ENCODE measurements at regions not wholly inside any gene's neighbourhood (a gene's known extent, or its start where the extent isn't known, plus 50 kb on each side); places are given as distances from the start of the nearest gene placed in this dataset.

DNA sequence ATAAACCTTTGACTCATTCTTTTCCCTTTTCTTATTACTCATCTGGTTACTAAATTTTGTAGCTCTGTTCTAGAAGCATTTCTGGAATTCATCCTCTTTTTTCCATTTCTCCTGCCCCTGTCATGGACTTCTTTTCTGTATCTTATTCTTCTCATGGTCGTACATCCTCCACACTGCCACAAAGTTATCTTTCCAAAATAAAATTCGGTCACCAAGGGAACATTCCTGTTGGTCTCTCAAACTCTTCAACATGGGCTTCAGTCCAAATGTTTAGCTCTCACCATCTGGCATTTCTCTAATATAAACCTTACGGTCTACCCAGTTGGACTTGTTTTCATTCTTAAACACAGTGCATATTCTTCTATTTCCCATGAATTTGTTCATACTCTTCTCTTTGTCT lies 428.8 kb upstream of the ID4 start:
- no peak for FAIRE-seq
- DNase-seq (ENCODE audit: insufficient read length, low spot score): no peak
- TF ChIP-seq TAF1 (IDR thresholded peaks at IDR 0.05; ENCODE audit: low read depth, low read length): no peak
- no peak for TF ChIP-seq PAX5 (IDR thresholded peaks at IDR 0.05; ENCODE audit: insufficient read depth, low read length, severe bottlenecking)
- no peak for TF ChIP-seq SPI1 (IDR thresholded peaks at IDR 0.05; ENCODE audit: low read depth, low read length)
- TF ChIP-seq POU2F2 (IDR thresholded peaks at IDR 0.05; ENCODE audit: low read depth, low read length): no peak
- TF ChIP-seq POLR2AphosphoS5 (IDR thresholded peaks at IDR 0.05; ENCODE audit: low read depth, low read length): no peak
- TF ChIP-seq POLR2A (IDR thresholded peaks at IDR 0.05; ENCODE audit: low read depth, low read length): no peak

DNA sequence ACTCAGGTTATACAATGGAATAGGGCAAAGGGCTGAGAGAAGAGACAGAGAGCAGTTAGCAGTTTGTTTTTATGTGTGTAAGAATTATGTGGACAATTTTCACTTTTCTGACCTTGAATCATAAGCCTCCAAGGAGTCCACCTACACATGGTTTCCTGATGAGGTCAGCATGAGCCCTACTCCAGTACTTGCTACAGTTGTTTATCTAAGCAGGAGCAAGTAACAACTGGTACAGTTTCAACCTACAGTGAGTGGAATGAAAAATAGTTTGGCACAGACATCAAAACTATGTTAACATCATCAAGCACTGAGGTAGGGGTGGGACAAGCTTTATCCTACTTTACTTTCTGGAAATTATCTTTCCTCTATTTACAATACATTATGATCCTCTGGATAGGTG lies 426.7 kb upstream of the ID4 start:
- no peak for TF ChIP-seq POLR2A (IDR thresholded peaks at IDR 0.05; ENCODE audit: low read depth, low read length)
- TF ChIP-seq TAF1 (IDR thresholded peaks at IDR 0.05; ENCODE audit: low read depth, low read length): no peak
- TF ChIP-seq POLR2AphosphoS5 (IDR thresholded peaks at IDR 0.05; ENCODE audit: low read depth, low read length): no peak
- no peak for TF ChIP-seq SPI1 (IDR thresholded peaks at IDR 0.05; ENCODE audit: low read depth, low read length)
- TF ChIP-seq POU2F2 (IDR thresholded peaks at IDR 0.05; ENCODE audit: low read depth, low read length): no peak
- FAIRE-seq: no peak
- DNase-seq (ENCODE audit: insufficient read length, low spot score): no peak

- DNase-seq (ENCODE audit: insufficient read length, low spot score): no peak
- no peak for TF ChIP-seq SPI1 (IDR thresholded peaks at IDR 0.05; ENCODE audit: low read depth, low read length)
- TF ChIP-seq POLR2AphosphoS5 (IDR thresholded peaks at IDR 0.05; ENCODE audit: low read depth, low read length): no peak
- no peak for TF ChIP-seq PAX5 (IDR thresholded peaks at IDR 0.05; ENCODE audit: insufficient read depth, low read length, severe bottlenecking)
- TF ChIP-seq POLR2A (IDR thresholded peaks at IDR 0.05; ENCODE audit: low read depth, low read length): no peak
- TF ChIP-seq POU2F2 (IDR thresholded peaks at IDR 0.05; ENCODE audit: low read depth, low read length): no peak
- TF ChIP-seq TAF1 (IDR thresholded peaks at IDR 0.05; ENCODE audit: low read depth, low read length): no peak
- no peak for FAIRE-seq
These were observed 423.8 kb upstream of the ID4 start for GRCh38 chr6:19413323-19413722.

GRCh38 chr6:19415605-19416326 lies 421.4 kb upstream of the ID4 start:
- FAIRE-seq (no peak), DNase-seq (ENCODE audit: insufficient read length, low spot score) (no peak)
- TF ChIP-seq TAF1 (IDR thresholded peaks at IDR 0.05; ENCODE audit: low read depth, low read length) (no peak), POLR2A (IDR thresholded peaks at IDR 0.05; ENCODE audit: low read depth, low read length) (no peak), PAX5 (IDR thresholded peaks at IDR 0.05; ENCODE audit: insufficient read depth, low read length, severe bottlenecking) (no peak), SPI1 (IDR thresholded peaks at IDR 0.05; ENCODE audit: low read depth, low read length) (no peak), POU2F2 (IDR thresholded peaks at IDR 0.05; ENCODE audit: low read depth, low read length) (no peak), POLR2AphosphoS5 (IDR thresholded peaks at IDR 0.05; ENCODE audit: low read depth, low read length) (no peak)

- no peak for FAIRE-seq
- TF ChIP-seq POU2F2 (IDR thresholded peaks at IDR 0.05; ENCODE audit: low read depth, low read length) (no peak), POLR2A (IDR thresholded peaks at IDR 0.05; ENCODE audit: low read depth, low read length) (no peak), PAX5 (IDR thresholded peaks at IDR 0.05; ENCODE audit: insufficient read depth, low read length, severe bottlenecking) (no peak), SPI1 (IDR thresholded peaks at IDR 0.05; ENCODE audit: low read depth, low read length) (no peak), TAF1 (IDR thresholded peaks at IDR 0.05; ENCODE audit: low read depth, low read length) (no peak), POLR2AphosphoS5 (IDR thresholded peaks at IDR 0.05; ENCODE audit: low read depth, low read length) (no peak)
- no peak for DNase-seq (ENCODE audit: insufficient read length, low spot score)
These were observed 420.4 kb upstream of the ID4 start for GRCh38 chr6:19416811-19417210.

DNA sequence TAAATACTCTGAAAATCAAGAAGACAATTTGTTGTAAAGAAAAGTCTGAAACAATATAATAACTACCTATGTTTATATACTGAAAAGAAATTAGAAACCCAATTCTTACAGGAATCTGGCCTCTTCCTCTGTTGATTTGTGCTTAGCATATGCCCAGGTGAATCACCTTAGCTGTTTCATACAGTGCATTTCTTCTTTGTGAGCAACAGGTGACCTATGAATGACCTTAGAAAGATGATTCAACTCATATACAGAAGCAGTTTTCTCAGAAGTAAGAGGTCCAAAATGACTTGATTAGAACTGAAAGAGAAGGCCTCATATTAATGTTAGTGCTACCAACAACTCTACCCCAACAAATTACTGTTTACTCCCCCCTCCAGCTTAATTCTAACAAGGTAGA lies 419.5 kb upstream of the ID4 start:
- TF ChIP-seq POU2F2 (IDR thresholded peaks at IDR 0.05; ENCODE audit: low read depth, low read length): no peak
- TF ChIP-seq SPI1 (IDR thresholded peaks at IDR 0.05; ENCODE audit: low read depth, low read length): no peak
- TF ChIP-seq PAX5 (IDR thresholded peaks at IDR 0.05; ENCODE audit: insufficient read depth, low read length, severe bottlenecking): no peak
- no peak for TF ChIP-seq POLR2A (IDR thresholded peaks at IDR 0.05; ENCODE audit: low read depth, low read length)
- no peak for TF ChIP-seq TAF1 (IDR thresholded peaks at IDR 0.05; ENCODE audit: low read depth, low read length)
- no peak for TF ChIP-seq POLR2AphosphoS5 (IDR thresholded peaks at IDR 0.05; ENCODE audit: low read depth, low read length)
- FAIRE-seq (no peak), DNase-seq (ENCODE audit: insufficient read length, low spot score) (no peak)

DNA sequence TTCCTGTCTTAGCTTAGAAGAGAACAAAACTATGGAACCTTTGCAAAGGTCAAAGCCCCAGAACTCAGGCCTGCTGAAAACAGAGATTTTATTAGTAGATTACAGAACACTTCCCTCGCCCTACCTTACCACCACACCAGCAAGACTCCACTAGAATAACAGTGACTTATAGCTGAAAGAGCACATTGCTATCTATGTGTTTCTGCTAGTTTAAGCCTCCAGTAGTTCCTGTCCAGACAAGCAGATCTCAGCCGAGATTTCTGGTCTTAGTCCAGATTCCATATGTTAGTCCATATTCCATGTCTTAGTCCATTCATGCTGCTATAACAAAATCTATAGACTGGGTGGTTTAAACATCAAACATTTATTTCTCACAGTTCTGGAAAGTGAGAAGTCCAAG lies 412.3 kb upstream of the ID4 start:
- FAIRE-seq (no peak), DNase-seq (ENCODE audit: insufficient read length, low spot score) (no peak)
- no peak for TF ChIP-seq PAX5 (IDR thresholded peaks at IDR 0.05; ENCODE audit: insufficient read depth, low read length, severe bottlenecking)
- no peak for TF ChIP-seq SPI1 (IDR thresholded peaks at IDR 0.05; ENCODE audit: low read depth, low read length)

GRCh38 chr6:19427548-19427947 lies 409.6 kb upstream of the ID4 start:
- no peak for DNase-seq (ENCODE audit: insufficient read length, low spot score)
- no peak for FAIRE-seq
- TF ChIP-seq SPI1 (IDR thresholded peaks at IDR 0.05; ENCODE audit: low read depth, low read length): no peak
- no peak for TF ChIP-seq TAF1 (IDR thresholded peaks at IDR 0.05; ENCODE audit: low read depth, low read length)
- TF ChIP-seq POU2F2 (IDR thresholded peaks at IDR 0.05; ENCODE audit: low read depth, low read length): no peak
- TF ChIP-seq POLR2A (IDR thresholded peaks at IDR 0.05; ENCODE audit: low read depth, low read length): no peak
- no peak for TF ChIP-seq PAX5 (IDR thresholded peaks at IDR 0.05; ENCODE audit: insufficient read depth, low read length, severe bottlenecking)
- no peak for TF ChIP-seq POLR2AphosphoS5 (IDR thresholded peaks at IDR 0.05; ENCODE audit: low read depth, low read length)

DNA sequence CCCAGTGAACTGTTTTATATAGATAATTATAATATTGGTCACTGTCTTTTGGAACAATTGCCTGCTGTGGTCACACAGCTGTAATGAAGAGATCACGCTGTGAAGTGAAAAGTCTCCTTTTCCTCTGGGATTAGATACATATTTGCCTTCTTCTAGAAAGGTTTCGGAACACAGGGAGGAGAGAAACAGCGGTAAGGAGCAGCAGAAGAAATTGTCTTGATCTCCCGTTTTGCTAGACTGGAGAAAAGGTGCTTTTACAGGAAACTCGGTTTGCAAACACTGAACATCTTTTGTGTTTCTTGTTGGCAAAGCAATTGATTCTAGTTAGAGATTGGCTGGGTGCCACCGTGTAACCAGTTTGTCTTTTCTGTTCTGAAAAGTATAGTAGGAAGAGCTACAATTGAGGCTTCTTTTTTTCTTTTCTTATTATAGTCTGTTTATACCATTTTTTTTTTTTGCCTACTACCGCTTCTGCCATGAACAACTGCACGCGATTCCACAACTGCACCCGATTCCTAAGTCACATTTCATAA lies 404.1 kb upstream of the ID4 start:
- FAIRE-seq (no peak), DNase-seq (ENCODE audit: insufficient read length, low spot score) (no peak)
- TF ChIP-seq PAX5 (IDR thresholded peaks at IDR 0.05; ENCODE audit: insufficient read depth, low read length, severe bottlenecking): no peak
- TF ChIP-seq TAF1 (IDR thresholded peaks at IDR 0.05; ENCODE audit: low read depth, low read length): no peak
- TF ChIP-seq POU2F2 (IDR thresholded peaks at IDR 0.05; ENCODE audit: low read depth, low read length): no peak
- no peak for TF ChIP-seq POLR2A (IDR thresholded peaks at IDR 0.05; ENCODE audit: low read depth, low read length)
- no peak for TF ChIP-seq POLR2AphosphoS5 (IDR thresholded peaks at IDR 0.05; ENCODE audit: low read depth, low read length)
- no peak for TF ChIP-seq SPI1 (IDR thresholded peaks at IDR 0.05; ENCODE audit: low read depth, low read length)

GRCh38 chr6:19434065-19434464 lies 403.1 kb upstream of the ID4 start:
- FAIRE-seq (no peak), DNase-seq (ENCODE audit: insufficient read length, low spot score) (no peak)
- TF ChIP-seq SPI1 (IDR thresholded peaks at IDR 0.05; ENCODE audit: low read depth, low read length): no peak
- TF ChIP-seq POU2F2 (IDR thresholded peaks at IDR 0.05; ENCODE audit: low read depth, low read length): no peak
- no peak for TF ChIP-seq TAF1 (IDR thresholded peaks at IDR 0.05; ENCODE audit: low read depth, low read length)
- no peak for TF ChIP-seq POLR2A (IDR thresholded peaks at IDR 0.05; ENCODE audit: low read depth, low read length)
- no peak for TF ChIP-seq PAX5 (IDR thresholded peaks at IDR 0.05; ENCODE audit: insufficient read depth, low read length, severe bottlenecking)
- no peak for TF ChIP-seq POLR2AphosphoS5 (IDR thresholded peaks at IDR 0.05; ENCODE audit: low read depth, low read length)
